K562 (cell line): ENCODE measurements at regions not wholly inside any gene's neighbourhood (a gene's known extent, or its start where the extent isn't known, plus 50 kb on each side); places are given as distances from the start of the nearest gene placed in this dataset.

Source experiments
- HES1 ChIP-seq: fragments of 450-650 bp; IDR thresholded peaks from 2 replicates; pipeline ENCODE4 v1.6.1; 2016; ENCODE audit warnings: low read depth, mild to moderate bottlenecking, moderate library complexity
- HNRNPK ChIP-seq: fragments of 200-400 bp; formaldehyde crosslinking; IDR thresholded peaks from one replicate; pipeline ENCODE4 v1.6.1; 2018; ENCODE audit warnings: mild to moderate bottlenecking, low read depth, low read length; ENCODE audit not compliant: poor library complexity, severe bottlenecking
- KDM4B ChIP-seq, 2 experiments: fragments of 450-650 bp in 1 of 2; sonication (generic) in 1 of 2; IDR thresholded peaks; 2 replicates each; pipeline ENCODE4 v1.6.1; 2016 to 2017; ENCODE audit warnings: borderline replicate concordance in 2 of 2, antibody characterized with exemption in 1 of 2, low read depth in 1 of 2, mild to moderate bottlenecking in 1 of 2
- KLF1 ChIP-seq: fragments of 450-650 bp; IDR thresholded peaks from 2 replicates; pipeline ENCODE4 v1.6.1; 2016; ENCODE audit warnings: missing genetic modification characterization, missing compliant biosample characterization
- MECOM ChIP-seq: fragments of 250-450 bp; sonication (Bioruptor Pico); IDR thresholded peaks from 2 replicates; pipeline ENCODE4 v1.8.0; 2022; ENCODE audit warnings: inconsistent platforms
- PRPF4 ChIP-seq: fragments of 200-400 bp; formaldehyde crosslinking; IDR thresholded peaks from one replicate; pipeline ENCODE4 v1.6.1; 2017; ENCODE audit warnings: low read length, low read depth, mild to moderate bottlenecking; ENCODE audit not compliant: insufficient read depth, poor library complexity, severe bottlenecking
- RREB1 ChIP-seq: fragments of 250-450 bp; sonication (Bioruptor Pico); IDR thresholded peaks from 2 replicates; pipeline ENCODE4 v1.4.0; 2020
- SAFB ChIP-seq: fragments of 200-400 bp; formaldehyde crosslinking; IDR thresholded peaks from 2 replicates; pipeline ENCODE4 v1.6.1; 2017; ENCODE audit warnings: low read depth, low read length, borderline replicate concordance
- SETDB1 ChIP-seq: IDR thresholded peaks from one replicate; pipeline ENCODE4 v1.6.1; 2012; ENCODE audit warnings: low read length, control low read depth, inconsistent platforms
- SMARCC2 ChIP-seq: fragments of 450-650 bp; IDR thresholded peaks from 2 replicates; pipeline ENCODE4 v1.6.1; 2017; ENCODE audit warnings: antibody characterized with exemption, moderate library complexity, mild to moderate bottlenecking, low read depth
- TSC22D4 ChIP-seq: fragments of 450-650 bp; IDR thresholded peaks from 2 replicates; pipeline ENCODE4 v1.6.1; 2016; ENCODE audit warnings: missing genetic modification characterization, missing biosample characterization, control low read depth
- ZNF311 ChIP-seq: fragments of 250-450 bp; sonication (Bioruptor Pico); IDR thresholded peaks from 2 replicates; pipeline ENCODE4 v1.4.0; 2020; ENCODE audit warnings: mild to moderate bottlenecking, moderate library complexity
- ZNF518B ChIP-seq: fragments of 250-450 bp; sonication (Bioruptor Pico); IDR thresholded peaks from 2 replicates; pipeline ENCODE4 v1.5.0; 2021; ENCODE audit warnings: mild to moderate bottlenecking, moderate library complexity

GRCh38 chr4:125762537-125762936 is 447.8 kb downstream of the FAT4 start (continued):
- TF ChIP-seq ZNF518B (CRISPR knock-in tag): no peak
- no peak for TF ChIP-seq HES1
- no peak for TF ChIP-seq ZNF311 (CRISPR knock-in tag)
- TF ChIP-seq SAFB: no peak
- no peak for TF ChIP-seq TSC22D4 (tag)
- TF ChIP-seq HNRNPK: no peak
- no peak for TF ChIP-seq MECOM (CRISPR knock-in tag)
- no peak for TF ChIP-seq PRPF4
- no peak for TF ChIP-seq KDM4B (IDR thresholded peaks at IDR 0.05; ENCODE audit: borderline replicate concordance in 2 of 2, low read depth in 1 of 2)
- TF ChIP-seq KLF1 (tag): no peak
- TF ChIP-seq SETDB1: no peak
- TF ChIP-seq RREB1: no peak
- no peak for TF ChIP-seq SMARCC2
